ENCODE measurements at regions not wholly inside any gene's neighbourhood (a gene's known extent, or its start where the extent isn't known, plus 50 kb on each side); places are given as distances from the start of the nearest gene placed in this dataset.

DNA sequence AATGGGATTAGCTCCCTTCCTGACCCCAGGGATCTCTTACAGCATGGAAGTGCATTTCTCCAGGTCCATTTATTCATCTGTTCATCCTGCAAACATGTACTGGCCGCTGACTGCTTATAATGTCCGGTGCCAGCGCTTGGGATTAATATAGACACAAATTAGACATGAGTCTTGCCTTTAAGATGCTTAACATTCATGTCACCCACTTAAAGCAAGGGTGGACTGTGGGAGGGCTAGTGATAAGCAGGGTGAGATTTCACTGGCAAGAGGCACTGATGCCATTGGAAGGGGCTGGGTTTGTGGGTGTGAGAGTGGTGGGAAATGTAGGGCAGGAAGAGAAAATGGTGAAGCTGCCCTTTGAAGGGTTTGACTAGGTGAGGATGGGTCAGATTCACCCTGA is 92.2 kb upstream of the MPHOSPH6 start:
- no peak overlapping the region for H3K4me3 ChIP-seq (ENCODE audit: low read depth, low read length)
- in situ Hi-C loops (cut with HindIII; ENCODE audit: low sequenced_read_pairs) = no loop called here
- TF ChIP-seq, protein P1, sequence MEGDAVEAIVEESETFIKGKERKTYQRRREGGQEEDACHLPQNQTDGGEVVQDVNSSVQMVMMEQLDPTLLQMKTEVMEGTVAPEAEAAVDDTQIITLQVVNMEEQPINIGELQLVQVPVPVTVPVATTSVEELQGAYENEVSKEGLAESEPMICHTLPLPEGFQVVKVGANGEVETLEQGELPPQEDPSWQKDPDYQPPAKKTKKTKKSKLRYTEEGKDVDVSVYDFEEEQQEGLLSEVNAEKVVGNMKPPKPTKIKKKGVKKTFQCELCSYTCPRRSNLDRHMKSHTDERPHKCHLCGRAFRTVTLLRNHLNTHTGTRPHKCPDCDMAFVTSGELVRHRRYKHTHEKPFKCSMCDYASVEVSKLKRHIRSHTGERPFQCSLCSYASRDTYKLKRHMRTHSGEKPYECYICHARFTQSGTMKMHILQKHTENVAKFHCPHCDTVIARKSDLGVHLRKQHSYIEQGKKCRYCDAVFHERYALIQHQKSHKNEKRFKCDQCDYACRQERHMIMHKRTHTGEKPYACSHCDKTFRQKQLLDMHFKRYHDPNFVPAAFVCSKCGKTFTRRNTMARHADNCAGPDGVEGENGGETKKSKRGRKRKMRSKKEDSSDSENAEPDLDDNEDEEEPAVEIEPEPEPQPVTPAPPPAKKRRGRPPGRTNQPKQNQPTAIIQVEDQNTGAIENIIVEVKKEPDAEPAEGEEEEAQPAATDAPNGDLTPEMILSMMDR (IDR thresholded peaks at IDR 0.05; ENCODE audit: low read depth, low read length) = no peak
- no peak for DNase-seq (ENCODE audit: low read depth, low spot score)

DNA sequence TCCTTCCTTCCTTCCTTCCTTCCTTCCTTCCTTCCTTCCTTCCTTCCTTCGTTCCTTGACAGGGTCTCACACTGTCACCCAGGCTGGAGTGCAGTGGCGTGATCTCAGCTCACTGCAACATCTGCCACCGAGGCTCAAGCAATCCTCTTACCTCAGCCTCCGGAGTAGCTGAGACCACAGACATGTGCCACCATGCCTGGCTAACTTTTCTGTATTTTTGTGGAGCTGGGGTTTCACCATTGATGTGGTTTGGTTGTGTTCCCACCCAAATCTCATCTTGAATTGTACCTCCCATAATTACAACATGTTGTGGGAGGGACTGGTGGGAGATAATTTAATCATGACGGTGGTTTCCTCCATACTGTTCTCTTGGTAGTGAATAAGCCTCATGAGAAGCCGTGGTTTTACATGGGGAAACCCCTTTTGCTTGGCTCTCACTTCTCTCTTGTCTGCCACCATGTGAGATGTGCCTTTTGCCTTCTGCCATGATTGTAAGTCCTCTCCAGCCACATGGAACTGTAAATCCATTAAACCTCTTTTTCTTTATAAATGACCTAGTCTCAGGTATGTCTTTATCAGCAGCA is 90.3 kb upstream of the MPHOSPH6 start:
- in situ Hi-C loops (cut with HindIII; ENCODE audit: low sequenced_read_pairs) = no loop called here
- TF ChIP-seq, protein P1 (IDR thresholded peaks at IDR 0.05; ENCODE audit: low read depth, low read length) = no peak
- no peak for DNase-seq (ENCODE audit: low read depth, low spot score)
- no peak overlapping the region for H3K4me3 ChIP-seq (ENCODE audit: low read depth, low read length)

DNA sequence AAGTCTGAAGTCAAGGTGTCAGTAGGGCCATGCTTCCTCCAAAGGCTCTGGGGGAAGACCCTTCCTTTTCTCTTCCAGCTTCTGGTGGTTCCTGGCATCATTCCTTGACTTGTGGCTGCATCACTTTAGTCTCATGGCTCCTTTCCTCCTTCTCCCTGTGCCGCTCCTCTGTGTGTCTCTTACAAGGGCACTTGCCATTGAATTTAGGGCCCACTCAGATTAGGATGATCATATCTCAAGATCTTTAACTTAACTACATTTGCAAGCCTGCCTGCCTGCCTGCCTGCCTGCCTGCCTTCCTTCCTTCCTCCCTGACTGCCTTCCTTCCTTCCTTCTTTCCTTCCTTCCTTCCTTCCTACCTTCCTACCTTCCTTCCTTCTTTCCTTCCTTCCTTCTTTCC is 89.7 kb upstream of the MPHOSPH6 start:
- no peak for DNase-seq (ENCODE audit: low read depth, low spot score)
- no peak overlapping the region for H3K4me3 ChIP-seq (ENCODE audit: low read depth, low read length)
- TF ChIP-seq, protein P1 (IDR thresholded peaks at IDR 0.05; ENCODE audit: low read depth, low read length) = no peak
- in situ Hi-C loops (cut with HindIII; ENCODE audit: low sequenced_read_pairs) = no loop called here

DNA sequence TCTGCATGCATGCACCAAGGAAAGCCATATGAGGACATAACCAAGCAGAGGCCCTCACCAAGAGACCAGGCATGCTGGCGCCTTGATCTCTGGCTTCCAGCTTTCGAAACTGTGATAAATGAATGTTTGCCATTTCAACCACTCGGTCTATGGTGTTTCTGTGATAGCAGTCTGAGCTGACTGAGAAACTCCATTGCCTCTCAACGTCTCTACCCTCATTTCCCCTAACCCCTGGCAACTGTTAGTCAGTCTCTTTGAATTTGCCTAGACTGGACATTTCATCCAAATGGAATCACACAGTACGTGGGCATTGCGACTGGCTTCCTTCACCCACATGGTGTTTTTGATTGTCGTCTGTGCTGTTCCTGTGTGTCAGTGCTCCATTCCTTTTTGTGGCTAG is 88.0 kb upstream of the MPHOSPH6 start:
- TF ChIP-seq, protein P1 (IDR thresholded peaks at IDR 0.05; ENCODE audit: low read depth, low read length) = no peak
- no peak for DNase-seq (ENCODE audit: low read depth, low spot score)
- no peak overlapping the region for H3K4me3 ChIP-seq (ENCODE audit: low read depth, low read length)
- in situ Hi-C loops (cut with HindIII; ENCODE audit: low sequenced_read_pairs) = no loop called here

GRCh38 chr16:82252582-82252981 is 82.6 kb upstream of the MPHOSPH6 start:
- TF ChIP-seq, protein P1 (IDR thresholded peaks at IDR 0.05; ENCODE audit: low read depth, low read length) = no peak
- DNase-seq (ENCODE audit: low read depth, low spot score) = no peak
- in situ Hi-C loops (cut with HindIII; ENCODE audit: low sequenced_read_pairs) = no loop called here
- no peak overlapping the region for H3K4me3 ChIP-seq (ENCODE audit: low read depth, low read length)

DNA sequence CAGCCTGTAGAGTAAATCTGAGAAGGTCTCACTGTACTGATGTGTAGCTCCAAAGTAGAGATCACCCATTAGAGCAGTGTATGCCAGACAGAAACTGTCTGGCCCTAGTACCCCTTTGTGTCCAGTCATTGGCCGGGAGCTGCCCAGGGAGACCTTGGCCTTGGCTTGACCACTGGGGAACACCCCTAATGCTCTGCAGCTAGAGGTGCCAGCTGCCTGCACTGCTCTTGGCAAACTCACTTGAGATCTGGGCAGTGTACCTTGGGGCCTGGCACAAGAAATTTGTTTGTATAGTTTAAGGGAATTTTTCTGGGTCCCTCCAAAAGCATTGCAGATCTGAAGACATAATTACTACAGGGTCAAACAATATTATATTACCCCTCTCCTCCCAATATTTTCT is 78.7 kb upstream of the MPHOSPH6 start:
- no peak for DNase-seq (ENCODE audit: low read depth, low spot score)
- in situ Hi-C loops (cut with HindIII; ENCODE audit: low sequenced_read_pairs) = no loop called here
- TF ChIP-seq, protein P1 (IDR thresholded peaks at IDR 0.05; ENCODE audit: low read depth, low read length) = no peak
- no peak overlapping the region for H3K4me3 ChIP-seq (ENCODE audit: low read depth, low read length)
